Effector memory CD8-positive, alpha-beta T cell (primary cell): ENCODE measurements at regions not wholly inside any gene's neighbourhood (a gene's known extent, or its start where the extent isn't known, plus 50 kb on each side); places are given as distances from the start of the nearest gene placed in this dataset.
"Not testable (repeated sequence)": the region's sequence is repeated elsewhere in the genome, so short reads cannot be mapped to it uniquely, and the experiment has no call there.

Source experiments
- ATAC-seq: fragments of 150-1000 bp; cut with Tn5 transposase; replicated peaks from 2 replicates; pipeline ENCODE4 v1.10.0; 2021; ENCODE audit warnings: mild to moderate bottlenecking, moderate library complexity
- DNase-seq, 3 experiments: peaks; one replicate each; pipeline ENCODE4 v3.0.0; 2021
- H3K27ac Mint-ChIP-seq, 2 donors: one replicate each; pipeline ENCODE4 v1.8.0; 2022; ENCODE audit warnings: mild to moderate bottlenecking in 2 of 2, mixed read lengths in 2 of 2, moderate library complexity in 2 of 2
- H3K27me3 Mint-ChIP-seq, 2 donors: one replicate each; pipeline ENCODE4 v1.8.0; 2022; ENCODE audit warnings: mixed read lengths in 2 of 2
- H3K36me3 Mint-ChIP-seq: one replicate; pipeline ENCODE4 v1.8.0; 2022; ENCODE audit warnings: mild to moderate bottlenecking, moderate library complexity, mixed read lengths; ENCODE audit not compliant: insufficient read depth
- H3K4me1 Mint-ChIP-seq, 2 donors: one replicate each; pipeline ENCODE4 v1.8.0; 2022; ENCODE audit warnings: low read depth in 2 of 2, mixed read lengths in 2 of 2
- H3K4me3 Mint-ChIP-seq, 2 donors: one replicate each; pipeline ENCODE4 v1.8.0; 2022; ENCODE audit warnings: mild to moderate bottlenecking in 2 of 2, mixed read lengths in 2 of 2, moderate library complexity in 2 of 2
- H3K9me3 Mint-ChIP-seq, 2 donors: one replicate each; pipeline ENCODE4 v1.8.0; 2022; ENCODE audit warnings: mixed read lengths in 2 of 2

DNA sequence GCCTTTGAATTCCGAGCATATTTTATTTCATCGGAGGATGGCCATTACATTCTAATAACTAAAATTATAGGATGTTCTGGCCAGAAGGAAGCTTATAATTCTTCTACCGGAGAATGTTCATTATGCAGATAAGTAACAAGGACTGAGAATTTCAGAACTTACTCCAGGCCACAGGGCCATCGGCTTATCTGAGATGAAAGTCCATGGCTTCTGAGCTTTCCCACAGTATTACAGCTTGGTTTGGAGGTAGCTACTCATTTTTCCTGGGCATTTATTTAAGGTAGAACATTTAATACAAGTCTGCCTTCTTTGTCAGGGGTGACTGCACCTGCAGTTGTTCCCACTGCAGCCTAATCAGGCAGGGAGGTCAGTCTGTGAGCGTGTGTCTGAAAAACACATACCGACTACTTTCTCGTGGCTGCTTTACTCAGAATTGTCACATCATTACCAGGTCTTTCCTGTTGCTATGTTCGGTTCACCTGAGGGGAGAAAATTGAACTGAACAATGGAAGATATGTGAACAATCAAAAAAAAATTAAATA, 219.7 kb upstream of the CPHXL start:
- Mint-ChIP-seq H3K36me3 (no peaks in the 10 kb centered on the region), H3K9me3 (no peaks in the 10 kb centered on the region), H3K27ac (no peak overlapping the region), H3K27me3 (no peaks in the 10 kb centered on the region), H3K4me1 (no peaks in the 10 kb centered on the region), H3K4me3 (no peak overlapping the region)
- no peak for ATAC-seq
- DNase-seq = no peak

DNA sequence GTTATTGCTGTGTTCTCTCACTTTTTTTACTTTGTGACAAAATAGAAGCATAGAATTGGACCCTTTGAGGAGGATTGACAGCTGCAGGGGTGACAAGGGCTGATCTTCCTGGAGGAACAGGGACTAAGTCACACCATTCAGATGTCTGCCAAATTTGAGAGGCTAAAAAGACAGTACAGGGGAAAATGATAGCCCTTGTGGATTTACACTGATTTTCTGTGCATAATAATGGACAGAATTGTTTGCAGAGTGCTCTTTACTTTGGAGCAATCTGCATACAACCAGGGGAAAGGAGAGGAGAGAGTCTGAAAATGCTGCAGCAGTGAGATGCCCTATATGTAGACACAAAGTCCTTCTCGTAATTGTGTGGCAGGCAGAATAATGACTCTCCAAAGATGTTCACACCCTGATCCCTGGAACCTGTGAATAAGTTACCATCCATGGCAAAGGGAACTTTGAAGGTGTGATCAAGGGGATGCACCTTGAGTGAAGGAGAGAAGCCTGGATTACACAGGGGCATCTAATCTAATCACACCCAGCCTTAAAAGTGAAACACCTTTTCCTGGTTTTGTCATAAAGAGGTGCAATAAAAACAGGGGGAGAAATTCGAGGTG, 221.4 kb upstream of the CPHXL start:
- H3K27me3 Mint-ChIP-seq = no peaks in the 10 kb centered on the region
- no peak overlapping the region for H3K4me3 Mint-ChIP-seq
- no peaks in the 10 kb centered on the region for H3K9me3 Mint-ChIP-seq
- ATAC-seq (no peak), DNase-seq (no peak)
- H3K36me3 Mint-ChIP-seq = no peaks in the 10 kb centered on the region
- no peaks in the 10 kb centered on the region for H3K4me1 Mint-ChIP-seq
- H3K27ac Mint-ChIP-seq = no peak overlapping the region

DNA sequence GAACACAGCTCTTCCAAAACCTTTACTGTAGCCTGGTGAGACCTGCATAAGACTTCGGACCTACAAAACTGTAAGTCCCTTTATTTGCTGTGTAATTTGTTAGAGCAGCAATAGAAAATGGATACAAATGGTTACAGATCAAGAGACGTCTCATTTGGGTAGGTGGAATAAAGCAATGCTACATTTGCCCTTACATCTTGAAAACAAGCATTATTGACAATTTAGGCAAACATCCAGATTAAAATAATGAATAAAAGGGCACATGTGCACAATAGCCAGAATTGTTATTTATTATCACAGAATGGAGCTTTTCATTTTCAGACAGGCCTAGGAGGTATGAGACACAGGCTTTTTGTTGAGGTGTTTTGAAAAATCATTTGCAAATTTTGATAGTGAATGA, 222.2 kb upstream of the CPHXL start:
- Mint-ChIP-seq H3K36me3 (no peaks in the 10 kb centered on the region), H3K9me3 (no peaks in the 10 kb centered on the region)

DNA sequence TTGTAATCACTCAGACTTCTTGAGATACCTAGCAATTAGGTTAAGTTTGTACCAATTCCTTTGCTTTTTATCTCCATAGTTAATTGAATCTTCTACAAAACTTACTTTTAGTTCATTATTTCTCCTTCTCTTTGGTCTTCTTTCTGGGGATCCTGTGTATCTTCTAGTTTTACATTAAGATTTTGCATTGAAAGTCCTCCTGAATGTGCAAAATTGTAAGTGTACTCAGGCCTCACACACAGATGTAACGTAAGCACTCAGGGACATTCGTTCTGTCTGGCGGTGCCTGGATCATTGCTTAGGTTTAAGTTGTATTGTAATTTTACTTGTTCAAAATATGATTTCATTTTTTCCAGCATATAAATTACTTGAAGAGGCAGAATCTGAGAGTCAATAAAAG, 222.6 kb upstream of the CPHXL start:
- Mint-ChIP-seq H3K9me3 (no peaks in the 10 kb centered on the region), H3K4me1 (no peaks in the 10 kb centered on the region), H3K4me3 (no peak overlapping the region), H3K27me3 (no peaks in the 10 kb centered on the region), H3K36me3 (no peaks in the 10 kb centered on the region), H3K27ac (no peak overlapping the region)
- DNase-seq (no peak), ATAC-seq (no peak)

More for the DNA sequence above, 222.2 kb upstream of the CPHXL start:
- Mint-ChIP-seq H3K4me1 (no peaks in the 10 kb centered on the region), H3K4me3 (no peak overlapping the region), H3K27me3 (no peaks in the 10 kb centered on the region), H3K27ac (no peak overlapping the region)
- no peak for ATAC-seq
- no peak for DNase-seq

DNA sequence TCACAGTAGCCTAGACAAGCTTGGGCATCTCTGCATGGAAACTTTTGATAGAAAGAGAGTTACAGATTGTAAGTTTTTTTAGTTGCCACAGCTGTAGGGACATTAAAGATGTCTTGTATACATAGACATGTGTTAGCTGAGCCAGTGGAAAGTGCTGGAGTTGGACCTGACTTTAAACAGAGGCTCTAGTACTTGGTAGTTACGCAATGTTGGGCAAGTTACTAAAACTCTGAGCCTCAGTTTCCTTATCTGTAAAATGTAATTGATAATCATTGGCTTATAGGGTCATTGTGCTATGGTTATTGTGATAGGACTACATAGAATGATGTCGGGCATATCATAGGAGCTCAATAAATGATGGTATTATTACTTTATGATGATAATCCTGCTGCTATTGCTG, 225.8 kb upstream of the CPHXL start:
- no peak for DNase-seq
- no peak for ATAC-seq

DNA sequence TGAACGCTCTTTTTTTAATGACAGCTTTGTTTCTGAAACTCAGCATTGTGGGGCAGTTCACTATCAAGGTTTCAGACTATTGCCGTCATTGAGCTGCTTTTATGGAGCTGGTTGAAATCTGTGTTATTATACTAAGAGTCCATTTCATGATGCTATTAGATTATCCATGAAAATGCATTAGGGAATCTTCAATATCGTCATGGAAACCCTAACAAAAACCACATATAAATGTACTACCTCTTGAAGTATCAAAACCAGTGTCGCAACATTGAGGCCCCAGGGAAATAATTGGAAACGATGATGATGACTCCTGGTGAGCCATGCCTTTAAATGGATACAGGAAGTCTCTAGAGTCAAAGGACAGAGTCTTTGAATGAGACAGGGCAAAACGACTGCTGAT, 231.6 kb upstream of the CPHXL start:
- no peak overlapping the region for H3K4me3 Mint-ChIP-seq
- no peaks in the 10 kb centered on the region for H3K36me3 Mint-ChIP-seq
- no peak overlapping the region for H3K27ac Mint-ChIP-seq
- H3K27me3 Mint-ChIP-seq = no peaks in the 10 kb centered on the region
- H3K4me1 Mint-ChIP-seq = no peaks in the 10 kb centered on the region
- H3K9me3 Mint-ChIP-seq = peaks cover 0 to 20% of the 10 kb centered on the region in 2 donors
- ATAC-seq (no peak), DNase-seq (no peak)

More for the DNA sequence above, 225.8 kb upstream of the CPHXL start:
- Mint-ChIP-seq H3K4me3 (no peak overlapping the region), H3K36me3 (no peaks in the 10 kb centered on the region), H3K27ac (no peak overlapping the region), H3K27me3 (no peaks in the 10 kb centered on the region), H3K9me3 (no peaks in the 10 kb centered on the region), H3K4me1 (no peaks in the 10 kb centered on the region)

DNA sequence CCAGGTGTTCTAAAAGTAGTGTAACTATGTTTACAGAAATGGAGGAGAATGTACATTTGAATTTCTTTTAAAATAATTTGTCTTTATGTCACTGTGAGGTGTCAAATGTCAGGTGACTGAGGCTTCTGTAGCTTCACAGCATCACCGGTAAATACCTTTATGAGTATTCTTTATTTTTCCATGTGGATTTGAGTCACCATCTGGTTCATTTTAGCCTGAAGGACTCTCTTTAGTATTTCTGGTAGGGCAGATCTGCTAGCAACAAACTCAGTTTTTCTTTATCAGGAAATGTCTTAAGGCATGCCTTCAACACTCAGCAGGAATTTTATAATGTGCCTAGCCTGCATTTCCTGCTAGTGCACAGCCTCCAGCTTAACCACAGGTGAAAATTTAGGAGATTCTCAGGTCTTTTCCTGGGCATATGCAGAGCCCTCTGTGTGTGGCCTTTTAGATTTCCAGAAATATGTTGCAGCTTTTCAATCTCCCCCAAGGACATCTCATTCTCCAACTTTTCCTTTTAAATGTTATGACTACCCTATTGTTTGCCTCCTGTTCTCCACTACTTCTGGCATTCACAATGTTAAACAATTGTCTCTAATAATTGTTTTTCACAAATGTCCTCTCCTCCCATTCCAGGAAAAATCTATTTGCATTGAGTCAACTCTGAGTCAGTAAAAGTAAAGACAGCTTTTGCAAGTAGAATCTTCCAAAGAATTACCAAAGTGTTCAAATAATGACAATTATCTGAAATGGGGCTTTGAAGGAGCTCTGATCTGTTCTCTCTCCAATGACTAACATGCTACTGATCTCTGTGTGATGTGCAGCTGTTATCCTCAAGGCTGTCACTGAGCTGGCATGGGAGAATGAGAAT, 239.4 kb upstream of the CPHXL start:
- Mint-ChIP-seq H3K27ac (no peak overlapping the region), H3K4me1 (no peaks in the 10 kb centered on the region), H3K4me3 (no peak overlapping the region), H3K9me3 (peaks cover 3 to 11% of the 10 kb centered on the region in 2 donors), H3K27me3 (no peaks in the 10 kb centered on the region), H3K36me3 (no peaks in the 10 kb centered on the region)
- ATAC-seq = no peak
- no peak for DNase-seq

DNA sequence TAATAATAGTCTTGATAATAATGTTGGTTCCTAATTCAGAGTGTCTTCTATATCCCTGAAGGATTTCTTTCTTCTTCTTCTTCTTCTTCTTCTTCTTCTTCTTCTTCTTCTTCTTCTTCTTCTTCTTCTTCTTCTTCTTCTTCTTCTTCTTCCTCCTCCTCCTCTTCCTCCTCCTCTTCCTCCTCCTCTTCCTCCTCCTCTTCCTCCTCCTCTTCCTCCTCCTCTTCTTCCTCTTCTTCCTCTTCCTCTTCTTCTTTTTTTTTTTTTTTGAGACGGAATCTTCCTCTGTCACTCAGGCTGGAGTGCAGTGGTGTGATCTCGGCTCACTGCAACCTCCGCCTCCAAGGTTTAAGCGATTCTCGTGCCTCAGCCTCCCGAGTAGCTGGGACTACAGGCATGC, 242.8 kb upstream of the CPHXL start:
- H3K4me1 Mint-ChIP-seq, H3K4me3 Mint-ChIP-seq, H3K27me3 Mint-ChIP-seq, H3K36me3 Mint-ChIP-seq, DNase-seq, H3K9me3 Mint-ChIP-seq, H3K27ac Mint-ChIP-seq, ATAC-seq: not testable (repeated sequence)

DNA sequence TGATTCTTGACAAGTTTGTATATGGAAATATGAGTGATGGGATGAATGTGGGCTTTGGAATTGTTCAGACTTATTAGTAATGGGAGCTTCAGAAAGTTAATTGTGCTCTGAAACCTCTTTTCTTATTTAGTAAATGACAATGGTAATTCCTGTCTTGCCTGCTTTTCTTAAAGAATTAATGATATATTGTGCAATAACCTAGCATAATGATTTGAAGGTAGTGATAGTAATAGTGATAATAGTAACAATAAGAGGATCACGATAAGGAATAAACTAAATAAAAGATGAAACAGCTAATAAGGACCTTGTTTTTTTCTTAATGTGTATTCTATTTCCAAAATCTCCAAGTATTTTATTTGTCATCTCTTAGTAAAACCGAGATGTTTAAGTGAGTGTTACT, 245.0 kb upstream of the CPHXL start:
- Mint-ChIP-seq H3K27me3 (no peaks in the 10 kb centered on the region), H3K27ac (no peak overlapping the region)

DNA sequence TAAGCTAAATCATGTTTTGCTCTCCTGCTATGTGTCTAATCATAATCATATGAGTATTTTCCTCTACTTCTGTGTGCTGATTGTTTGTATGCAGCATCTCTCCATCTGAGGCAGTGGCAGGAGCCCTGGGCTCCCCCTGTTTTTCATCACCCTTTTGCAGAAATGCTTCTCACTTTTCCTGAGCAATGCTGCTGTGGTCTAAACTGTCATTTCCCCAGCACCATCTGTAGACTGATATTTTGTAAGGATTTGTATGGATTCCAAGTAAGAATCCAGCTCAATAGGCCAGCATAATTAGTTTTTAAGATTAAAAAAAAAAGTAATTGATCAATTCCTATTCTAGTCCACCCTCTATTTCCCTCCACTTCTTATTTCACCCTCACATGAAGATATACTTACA, 257.0 kb upstream of the CPHXL start:
- Mint-ChIP-seq H3K27me3 (no peaks in the 10 kb centered on the region), H3K36me3 (no peaks in the 10 kb centered on the region), H3K4me3 (no peak overlapping the region), H3K27ac (no peak overlapping the region), H3K9me3 (peaks cover 0 to 2% of the 10 kb centered on the region in 2 donors), H3K4me1 (no peaks in the 10 kb centered on the region)
- no peak for ATAC-seq
- DNase-seq = no peak

More for the DNA sequence above, 245.0 kb upstream of the CPHXL start:
- DNase-seq (no peak), ATAC-seq (no peak)
- Mint-ChIP-seq H3K4me1 (no peaks in the 10 kb centered on the region), H3K4me3 (no peak overlapping the region), H3K9me3 (peaks cover 0 to 3% of the 10 kb centered on the region in 2 donors), H3K36me3 (no peaks in the 10 kb centered on the region)

DNA sequence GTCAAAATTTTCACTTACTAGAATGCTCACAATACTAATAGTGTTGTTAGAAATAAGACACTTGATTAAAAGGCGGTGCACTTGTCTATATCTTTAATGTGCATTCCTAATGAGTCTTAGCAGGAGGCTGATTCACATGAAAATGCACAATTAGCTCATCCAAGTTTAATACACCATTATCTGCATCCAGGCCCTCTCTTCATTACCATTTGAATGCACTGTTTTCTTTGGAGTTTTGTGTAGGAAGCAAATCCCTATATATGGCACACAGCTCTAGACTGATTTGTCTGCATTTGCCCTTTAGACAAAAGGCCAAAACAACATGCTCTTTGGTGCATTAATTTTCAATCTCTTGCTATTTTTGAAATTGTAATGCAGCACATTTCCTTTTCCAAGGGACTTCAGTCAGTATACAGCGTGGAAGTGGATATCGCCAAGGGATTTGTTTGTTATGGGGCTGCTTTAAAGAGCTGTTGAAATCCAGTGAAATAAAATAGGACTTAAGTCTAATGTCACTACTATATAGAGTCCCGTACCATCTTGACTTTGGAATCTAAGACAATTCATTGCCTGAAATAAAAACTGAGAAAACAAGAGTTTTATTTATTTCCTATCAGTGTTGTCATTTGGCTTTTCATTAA, 257.6 kb upstream of the CPHXL start:
- ATAC-seq (no peak), DNase-seq (no peak)
- Mint-ChIP-seq H3K4me3 (no peak overlapping the region), H3K27me3 (no peaks in the 10 kb centered on the region), H3K9me3 (peaks cover 0 to 2% of the 10 kb centered on the region in 2 donors), H3K4me1 (no peaks in the 10 kb centered on the region), H3K27ac (no peak overlapping the region), H3K36me3 (no peaks in the 10 kb centered on the region)

DNA sequence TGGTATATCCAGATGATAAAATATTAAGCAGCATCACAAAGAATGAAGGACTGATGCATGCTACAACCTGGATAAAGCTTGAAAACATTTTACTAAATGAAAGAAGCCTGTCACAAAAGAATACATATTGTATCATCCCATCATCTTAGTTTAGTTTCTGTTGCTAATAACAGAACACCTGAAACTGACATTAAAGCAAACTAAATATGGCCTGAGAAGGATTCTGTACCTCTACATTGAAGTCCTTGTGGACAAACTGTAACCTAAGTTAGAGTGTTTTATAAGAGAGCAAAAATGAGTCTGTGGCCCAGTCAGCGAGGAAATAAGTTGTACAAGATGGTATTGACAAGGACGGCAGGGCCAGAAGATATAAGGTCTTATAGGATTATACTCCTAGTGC, 261.0 kb upstream of the CPHXL start:
- no peaks in the 10 kb centered on the region for H3K27me3 Mint-ChIP-seq
- ATAC-seq = no peak
- H3K27ac Mint-ChIP-seq = no peak overlapping the region

DNA sequence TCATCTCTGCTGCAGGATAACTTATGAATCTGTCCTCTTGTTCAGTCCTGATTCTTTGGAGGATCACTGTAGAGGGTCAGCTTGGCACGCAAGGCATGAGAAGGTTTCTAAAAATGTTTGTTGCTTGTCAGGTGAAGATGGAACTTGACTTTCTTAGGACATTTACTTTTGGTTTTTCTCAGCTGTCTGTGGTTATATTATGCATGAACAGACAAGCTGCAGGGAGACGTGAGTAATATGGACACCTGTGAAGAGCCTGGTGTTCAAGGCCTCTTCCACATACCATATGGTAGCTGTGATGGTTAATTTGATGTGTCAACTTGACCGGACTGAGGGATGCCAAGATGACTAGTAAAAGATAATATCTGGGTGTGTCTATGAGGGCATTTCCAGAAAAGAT, 270.2 kb upstream of the CPHXL start:
- ATAC-seq (no peak), DNase-seq (no peak)
- Mint-ChIP-seq H3K9me3 (no peaks in the 10 kb centered on the region), H3K36me3 (no peaks in the 10 kb centered on the region), H3K4me3 (no peak overlapping the region), H3K27ac (no peak overlapping the region), H3K4me1 (no peaks in the 10 kb centered on the region), H3K27me3 (no peaks in the 10 kb centered on the region)

More for the DNA sequence above, 261.0 kb upstream of the CPHXL start:
- Mint-ChIP-seq H3K4me1 (no peaks in the 10 kb centered on the region), H3K9me3 (peaks cover 0 to 2% of the 10 kb centered on the region in 2 donors), H3K4me3 (no peak overlapping the region), H3K36me3 (no peaks in the 10 kb centered on the region)
- no peak for DNase-seq

DNA sequence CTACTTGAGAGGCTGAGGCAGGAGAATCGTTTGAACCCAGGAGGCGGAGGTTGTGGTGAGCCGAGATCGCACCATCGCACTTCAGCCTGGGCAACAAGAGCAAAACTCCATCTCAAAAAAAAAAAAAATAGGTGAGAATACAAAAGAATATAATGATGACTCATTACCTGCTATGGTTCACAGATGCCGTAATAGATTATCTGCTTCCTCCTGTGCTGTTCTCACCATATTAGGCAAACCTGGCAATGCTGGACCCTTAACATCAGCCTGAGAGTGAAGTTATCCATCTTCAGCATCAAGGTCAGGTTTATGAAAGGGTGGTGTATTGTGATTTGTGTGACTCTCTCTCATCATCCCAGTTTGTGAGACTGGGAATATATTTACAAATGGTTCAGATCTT, 271.3 kb upstream of the CPHXL start:
- ATAC-seq = no peak

More for the DNA sequence above, 271.3 kb upstream of the CPHXL start:
- H3K36me3 Mint-ChIP-seq = no peaks in the 10 kb centered on the region
- no peak overlapping the region for H3K27ac Mint-ChIP-seq
- DNase-seq = no peak
- no peaks in the 10 kb centered on the region for H3K4me1 Mint-ChIP-seq
- no peak overlapping the region for H3K4me3 Mint-ChIP-seq
- H3K9me3 Mint-ChIP-seq = no peaks in the 10 kb centered on the region
- no peaks in the 10 kb centered on the region for H3K27me3 Mint-ChIP-seq
